Activated T-helper 2 cell treated with anti-CD3 and anti-CD28 coated beads, Interferon-gamma antibody, Interleukin-2, Interleukin-4, amounts not matched to agents 10 μg/mL and 5 μg/mL and 100 μg/mL, durations not matched to agents 14 hours and 24 hours and 36 hours (primary cell): ENCODE measurements at regions not wholly inside any gene's neighbourhood (a gene's known extent, or its start where the extent isn't known, plus 50 kb on each side); places are given as distances from the start of the nearest gene placed in this dataset.

Experiments used
- DNase-seq: peaks from one replicate; pipeline ENCODE4 v3.0.0; 2021; ENCODE audit warnings: low spot score
- H3K27ac Mint-ChIP-seq: one replicate; pipeline ENCODE4 v1.8.0; 2021; ENCODE audit warnings: mixed read lengths
- H3K27me3 Mint-ChIP-seq: one replicate; pipeline ENCODE4 v1.8.0; 2021; ENCODE audit warnings: low read depth, mixed read lengths
- H3K36me3 Mint-ChIP-seq: one replicate; pipeline ENCODE4 v1.8.0; 2021; ENCODE audit warnings: low read depth, mixed read lengths
- H3K4me1 Mint-ChIP-seq: one replicate; pipeline ENCODE4 v1.8.0; 2021; ENCODE audit warnings: low read depth, mixed read lengths
- H3K4me3 Mint-ChIP-seq: one replicate; pipeline ENCODE4 v1.8.0; 2021; ENCODE audit warnings: low read depth, mild to moderate bottlenecking, moderate library complexity, mixed read lengths
- H3K9me3 Mint-ChIP-seq: one replicate; pipeline ENCODE4 v1.8.0; 2021; ENCODE audit warnings: mixed read lengths
- intact Hi-C: fragments of 100-400 bp; cut with micrococcal nuclease; formaldehyde crosslinking; loops from one replicate; pipeline ENCODE4 v1.15.1; 2023

- Mint-ChIP-seq H3K27ac (no peak overlapping the region), H3K36me3 (no peaks in the 10 kb centered on the region), H3K4me1 (no peaks in the 10 kb centered on the region), H3K9me3 (no peaks in the 10 kb centered on the region), H3K4me3 (no peak overlapping the region), H3K27me3 (no peaks in the 10 kb centered on the region)
- intact Hi-C loops: no loop called here
- no peak for DNase-seq
Measured at GRCh38 chrX:63402106-63402505, 51.0 kb upstream of the SPIN4 start.
